Mesenteric fat pad (tissue), 1 donor: ENCODE measurements at regions not wholly inside any gene's neighbourhood (a gene's known extent, or its start where the extent isn't known, plus 50 kb on each side); places are given as distances from the start of the nearest gene placed in this dataset.
"Not testable (repeated sequence)": the region's sequence is repeated elsewhere in the genome, so short reads cannot be mapped to it uniquely, and the experiment has no call there.

Source experiments
- DNase-seq: peaks from one replicate; pipeline ENCODE4 v3.0.0-alpha.2; 2020; ENCODE audit warnings: low spot score
- donor health status: DM: yes; HTN: yes; CAD: no.

DNA sequence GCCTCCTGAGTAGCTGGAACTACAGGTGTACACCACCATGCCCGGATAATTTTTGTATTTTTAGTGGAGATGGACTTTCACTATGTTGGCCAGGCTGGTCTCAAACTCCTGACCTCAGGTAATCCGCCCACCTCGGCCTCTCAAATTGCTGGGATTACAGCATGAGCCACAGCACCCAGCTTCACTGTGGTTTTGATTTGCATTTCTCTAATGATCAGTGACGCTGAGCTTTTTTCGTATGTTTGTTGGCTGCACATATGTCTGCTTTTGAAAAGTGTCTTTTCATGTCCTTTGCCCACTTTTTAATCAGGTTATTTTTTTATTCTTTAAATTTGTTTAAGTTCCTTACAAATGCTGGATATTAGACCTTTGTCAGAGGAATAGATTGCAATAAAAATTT is 696.0 kb downstream of the ZBBX start:
- DNase-seq, result not testable (repeated sequence)

DNA sequence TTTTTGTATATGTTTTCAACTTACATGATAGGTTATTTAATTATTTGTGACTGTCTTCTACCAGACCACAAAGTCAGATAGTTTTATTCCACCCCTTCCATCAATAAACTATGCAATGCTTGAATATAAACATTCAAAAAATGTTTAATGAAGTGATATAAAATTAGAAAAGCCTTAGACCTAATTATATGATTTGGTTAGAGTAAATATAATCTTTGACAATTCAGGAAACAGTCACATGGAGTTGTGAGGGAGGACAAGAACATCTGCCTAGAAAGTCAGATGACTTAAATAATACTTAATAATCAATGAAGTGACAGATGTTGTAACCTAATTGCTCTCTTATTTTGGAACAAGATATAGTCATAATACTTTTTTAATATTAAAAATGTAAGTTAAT is 710.3 kb downstream of the ZBBX start:
- no peak for DNase-seq

DNA sequence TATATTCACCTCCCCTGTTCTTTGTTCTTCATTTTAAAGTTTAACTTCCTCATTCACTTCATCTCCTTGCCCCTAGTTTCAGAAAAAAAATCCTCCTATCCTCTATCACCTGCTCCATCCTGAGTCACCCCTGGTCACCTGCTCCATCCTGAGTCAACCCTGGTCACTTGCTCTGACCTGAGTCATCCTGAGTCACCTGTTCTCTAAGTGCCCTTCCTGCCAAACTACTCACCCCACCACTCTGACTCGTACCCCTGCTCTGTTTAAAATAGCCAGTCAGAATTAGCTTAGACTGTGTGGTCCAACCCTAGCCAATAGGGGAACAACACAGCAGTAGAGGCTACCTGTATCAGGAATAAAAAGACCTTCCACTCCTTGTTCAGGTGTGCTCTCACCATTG is 716.9 kb downstream of the ZBBX start:
- DNase-seq, result no peak

DNA sequence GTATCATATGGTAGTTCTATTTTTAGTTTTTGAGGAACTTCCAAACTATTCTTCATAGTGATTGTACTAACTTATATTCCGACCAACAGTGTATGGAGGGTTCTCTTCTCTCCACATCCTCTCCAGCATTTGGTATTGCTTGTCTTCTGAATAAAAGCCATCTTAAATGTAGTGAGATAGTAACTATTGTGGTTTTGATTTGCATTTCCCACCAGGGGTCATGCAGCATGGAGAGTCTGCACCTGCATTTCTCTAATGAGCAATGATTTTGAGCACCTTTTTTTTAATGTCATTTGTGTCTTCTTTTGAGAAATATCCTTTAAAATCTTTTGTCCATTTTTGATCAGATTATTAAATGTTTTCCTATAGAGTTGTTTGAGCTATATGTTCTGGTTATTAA is 718.5 kb downstream of the ZBBX start:
- no peak for DNase-seq

DNA sequence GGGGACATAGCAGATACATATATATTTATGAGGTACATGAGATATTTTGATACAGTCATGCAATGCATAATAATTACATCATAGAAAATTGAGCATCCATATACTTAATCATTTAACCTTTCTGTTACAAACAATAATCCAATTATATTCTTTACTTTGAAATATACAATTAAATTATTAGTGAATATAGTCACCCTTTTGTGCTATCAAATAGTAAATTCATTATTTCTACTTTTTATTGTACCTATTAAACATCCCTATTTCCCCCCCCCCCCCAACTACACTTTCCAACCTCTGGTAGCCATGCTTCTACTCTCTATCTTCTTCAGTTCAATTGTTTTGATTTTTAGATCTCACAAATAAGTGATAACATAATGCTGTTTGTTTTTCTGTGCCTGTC is 719.1 kb downstream of the ZBBX start:
- no peak for DNase-seq

DNA sequence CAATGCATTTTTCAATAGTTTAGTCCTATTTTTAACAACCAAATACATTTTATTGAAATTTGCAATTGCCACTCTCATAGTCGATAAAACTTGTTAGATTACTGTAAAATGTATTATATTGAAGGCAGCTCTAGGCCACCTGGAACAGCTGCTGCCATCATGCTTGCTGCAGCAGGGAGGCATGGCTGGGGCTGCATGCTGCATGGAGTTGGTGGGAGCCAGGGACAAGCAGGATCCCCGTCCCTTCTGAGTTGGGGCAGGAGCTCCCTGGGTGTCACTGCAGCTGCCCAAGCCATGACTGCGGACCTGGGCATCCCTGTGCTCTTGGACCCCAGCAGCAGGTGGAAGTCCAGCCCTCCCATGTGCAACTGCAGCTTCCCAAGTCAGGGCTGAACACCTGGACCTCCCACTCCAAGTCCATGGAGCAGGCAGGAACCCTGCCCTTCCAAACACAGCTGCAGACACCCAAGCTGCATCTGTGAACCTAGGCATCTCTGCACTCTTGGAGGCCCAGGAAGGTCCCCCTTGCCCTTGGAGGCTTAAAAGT is 742.0 kb downstream of the ZBBX start:
- peak; percentile 83 for DNase-seq

DNA sequence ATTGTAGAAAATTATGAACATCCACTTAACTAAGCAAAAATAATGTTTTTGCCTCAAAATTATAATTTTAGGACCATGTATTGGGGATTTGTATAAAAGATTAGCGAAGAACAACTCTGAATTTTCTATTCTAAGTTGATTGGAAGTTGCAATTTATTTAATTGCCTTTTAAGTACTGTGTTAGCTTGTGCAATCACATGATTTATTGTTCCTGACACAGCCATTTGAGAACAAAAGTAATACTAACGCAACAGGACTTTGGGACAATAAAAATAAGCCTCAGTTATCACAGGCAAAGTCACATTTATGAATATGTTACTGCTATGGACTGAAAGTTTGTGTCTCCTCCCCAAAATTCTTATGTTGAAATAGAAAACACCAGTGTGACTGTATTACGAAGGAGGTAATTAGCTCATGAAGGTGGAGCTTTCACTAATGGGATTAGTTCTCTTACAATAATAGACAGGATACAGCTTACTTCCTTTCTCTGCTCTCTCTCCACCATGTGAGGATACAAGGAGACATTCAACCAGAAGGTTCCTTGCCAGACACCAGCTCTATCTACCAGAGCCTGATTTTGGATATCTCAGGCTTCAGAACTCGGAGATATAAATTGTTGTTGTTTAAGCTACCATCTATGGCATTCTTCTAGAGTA is 745.9 kb downstream of the ZBBX start:
- no peak for DNase-seq

DNA sequence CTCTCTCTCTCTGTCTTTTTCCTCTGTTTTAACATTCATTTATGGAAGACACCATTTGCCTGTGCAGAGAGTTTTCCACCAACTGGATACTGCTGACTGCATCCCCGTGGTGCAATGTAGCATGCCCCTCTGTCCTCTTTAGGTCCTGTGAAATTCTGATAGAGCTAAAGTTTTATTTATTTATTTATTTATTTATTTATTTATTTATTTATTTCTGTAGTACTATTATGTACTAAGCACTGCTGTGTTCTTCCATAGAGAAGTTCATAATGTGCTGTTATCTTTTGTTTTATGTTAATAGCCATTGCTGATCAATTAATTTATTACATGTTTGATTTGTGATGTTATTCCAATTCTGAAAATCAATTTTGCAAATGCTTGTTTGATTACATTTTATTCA is 749.9 kb downstream of the ZBBX start:
- DNase-seq, result no peak

DNA sequence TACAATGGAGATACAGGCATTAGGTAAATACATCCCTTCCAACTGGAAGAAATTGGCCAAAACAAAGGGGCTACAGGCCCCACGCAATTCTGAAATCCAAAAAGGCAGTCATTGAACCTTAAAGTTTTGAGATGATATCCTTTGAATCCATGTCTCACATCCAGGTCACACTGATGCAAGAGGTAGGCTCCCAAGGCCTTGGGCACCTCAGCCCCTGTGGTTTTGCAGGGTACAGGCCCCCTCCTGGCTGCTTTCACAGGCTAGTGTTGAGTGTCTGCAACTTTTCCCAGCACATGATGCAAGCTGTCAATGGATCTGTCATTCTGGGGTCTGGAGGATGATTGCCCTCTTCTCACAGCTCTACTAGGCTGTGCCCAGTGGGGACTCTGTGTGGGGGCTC is 766.7 kb downstream of the ZBBX start:
- DNase-seq, result no peak

DNA sequence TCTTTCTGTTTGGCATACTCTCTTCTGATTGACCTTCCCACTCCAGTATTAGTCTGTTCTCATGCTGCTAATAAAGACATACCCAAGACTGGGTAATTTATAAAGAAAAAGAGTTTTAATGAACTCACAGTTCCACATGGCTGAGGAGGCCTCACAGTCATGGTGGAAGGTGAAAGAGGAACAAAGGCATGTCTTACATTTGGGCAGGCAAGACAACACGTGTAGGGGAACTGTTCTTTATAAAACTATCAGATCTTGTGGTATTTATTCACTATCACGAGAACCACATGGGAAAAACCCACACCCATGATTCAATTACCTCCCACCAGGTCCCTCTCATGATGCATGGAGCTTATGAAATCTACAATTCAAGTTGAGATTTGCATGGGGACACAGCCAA is 767.3 kb downstream of the ZBBX start:
- DNase-seq, result not testable (repeated sequence)

DNA sequence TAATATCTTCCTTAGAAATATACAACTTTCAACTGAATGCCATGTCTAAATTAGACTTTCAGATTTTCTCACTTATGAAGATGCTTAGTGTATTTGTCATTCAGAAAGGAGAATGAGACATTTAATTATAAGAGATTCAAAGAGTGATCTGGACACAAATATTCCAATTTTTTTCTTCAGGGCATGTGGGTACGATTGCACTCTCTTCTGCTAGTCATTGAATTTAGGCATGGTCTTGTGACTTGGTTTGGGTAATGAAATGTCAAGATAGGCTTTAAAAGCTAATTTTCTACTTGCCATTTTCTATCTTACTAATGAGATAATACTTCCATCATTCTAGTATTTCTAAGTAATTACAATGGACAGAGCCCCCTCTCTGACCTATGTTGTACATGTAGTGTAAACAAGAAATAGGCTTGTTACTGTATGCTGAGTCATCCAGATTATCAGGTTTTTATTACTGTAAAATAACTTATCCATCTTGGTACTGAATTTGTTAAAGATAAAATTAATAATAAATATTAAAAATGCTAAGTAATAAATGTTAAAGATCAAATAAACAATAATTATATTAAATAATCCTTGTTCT is 770.8 kb upstream of the BCHE start:
- no peak for DNase-seq

DNA sequence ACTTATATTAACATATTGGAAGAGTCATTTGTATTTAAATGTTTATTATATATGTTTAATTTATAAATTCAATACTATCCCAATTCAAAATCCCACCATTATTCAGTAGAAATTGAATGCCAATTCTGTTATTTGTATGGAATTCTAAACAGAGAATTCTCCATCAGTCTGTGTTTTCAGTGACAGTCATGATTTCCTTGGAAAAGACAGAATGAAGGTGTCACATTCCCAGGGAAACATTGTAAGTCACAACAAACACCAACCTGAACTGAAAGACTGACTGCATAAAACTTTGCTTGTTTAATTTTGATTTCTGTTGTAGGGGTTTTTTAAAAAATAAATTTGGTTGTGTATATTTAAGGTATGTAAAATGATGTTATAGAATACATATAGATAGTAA is 769.8 kb upstream of the BCHE start:
- DNase-seq, result no peak

DNA sequence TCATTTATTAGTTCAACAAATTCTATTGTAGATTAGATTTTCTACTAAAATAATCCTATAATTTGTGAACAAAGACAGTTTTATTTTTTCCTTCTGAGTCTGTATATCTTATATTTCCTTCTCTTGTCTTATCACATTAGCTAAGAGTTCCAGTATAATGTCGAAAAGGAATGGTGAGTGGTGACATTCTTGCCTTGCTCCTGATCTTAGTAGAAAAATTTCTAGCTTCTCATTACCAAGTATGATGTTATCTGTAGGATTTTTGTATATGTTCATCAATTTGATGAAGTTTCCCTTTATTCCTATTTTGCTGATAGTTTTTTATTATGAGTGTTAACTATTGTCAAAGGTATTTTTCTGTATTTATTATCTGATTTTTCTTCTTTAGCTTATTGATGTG is 756.6 kb upstream of the BCHE start:
- no peak for DNase-seq

DNA sequence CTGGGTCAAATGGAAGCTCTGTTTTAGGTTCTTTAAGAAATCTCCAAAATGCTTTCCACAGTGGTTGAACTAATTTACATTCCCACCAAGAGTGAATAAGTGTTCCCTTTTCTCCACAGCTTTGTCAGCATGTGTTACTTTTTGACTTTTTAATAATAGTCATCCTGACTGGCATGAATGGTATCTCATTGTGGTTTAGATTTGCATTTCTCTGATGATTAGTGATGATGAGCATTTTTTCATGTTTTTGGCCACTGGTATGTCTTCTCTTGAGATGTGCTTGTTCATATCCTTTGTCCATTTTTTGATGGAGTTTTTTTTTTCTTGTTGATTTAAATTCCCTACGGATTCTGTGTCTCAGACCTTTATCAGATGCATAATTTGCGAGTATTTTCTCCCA is 745.0 kb upstream of the BCHE start:
- no peak for DNase-seq

DNA sequence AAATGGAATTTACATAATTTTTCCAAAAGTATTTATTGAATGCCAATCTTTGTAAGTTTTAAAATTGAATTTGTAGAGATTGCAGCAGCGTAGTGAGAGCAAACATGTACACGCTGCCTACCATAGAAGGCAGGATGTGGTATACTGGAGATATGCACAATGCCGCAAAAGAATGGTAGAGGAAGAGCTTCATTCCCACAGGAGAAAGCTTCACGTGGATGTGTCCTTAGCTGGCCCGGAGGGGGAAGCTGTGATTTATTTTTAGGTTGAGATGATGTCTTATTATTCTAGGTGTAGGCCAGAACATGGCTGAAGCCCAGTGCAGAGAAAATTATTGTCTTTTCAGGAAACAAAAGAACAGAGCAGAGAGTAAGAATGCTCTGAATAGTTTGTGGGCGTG is 743.3 kb upstream of the BCHE start:
- no peak for DNase-seq

DNA sequence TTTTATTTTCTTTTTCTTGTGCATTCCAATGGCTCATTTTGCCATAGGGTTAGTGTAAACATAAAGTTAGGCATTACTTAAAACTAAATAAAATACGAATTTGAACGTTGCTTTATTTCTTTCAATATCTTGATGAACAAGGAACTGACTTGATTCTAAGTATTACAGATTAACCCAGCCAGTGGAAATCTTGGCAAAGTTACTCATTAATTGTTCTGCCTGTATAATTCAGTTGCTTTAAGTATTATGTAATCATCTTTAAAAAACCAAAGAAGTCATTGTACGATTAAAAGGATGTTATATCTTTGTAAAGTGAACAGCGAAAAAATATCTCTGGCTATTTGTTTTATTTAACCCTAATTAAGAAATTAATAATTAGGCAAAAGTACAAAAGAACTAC is 737.9 kb upstream of the BCHE start:
- DNase-seq, result no peak

DNA sequence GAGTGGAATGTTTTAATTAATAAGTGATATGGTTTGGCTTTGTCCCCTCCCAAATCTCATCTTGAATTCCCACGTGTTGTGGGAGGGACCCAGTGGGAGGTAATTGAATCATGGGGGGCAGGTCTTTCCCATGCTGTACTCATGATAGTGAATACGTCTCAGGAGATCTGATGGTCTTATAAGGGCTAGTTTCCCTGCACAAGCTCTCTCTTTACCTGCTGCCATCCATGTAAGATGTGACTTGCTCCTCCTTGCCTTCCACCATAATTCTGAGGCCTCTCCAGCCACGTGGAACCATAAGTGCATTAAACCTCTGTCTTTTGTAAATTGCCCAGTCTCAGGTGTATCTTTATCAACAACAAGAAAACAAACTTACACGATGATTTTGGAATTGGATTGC is 734.5 kb upstream of the BCHE start:
- not testable (repeated sequence) for DNase-seq

DNA sequence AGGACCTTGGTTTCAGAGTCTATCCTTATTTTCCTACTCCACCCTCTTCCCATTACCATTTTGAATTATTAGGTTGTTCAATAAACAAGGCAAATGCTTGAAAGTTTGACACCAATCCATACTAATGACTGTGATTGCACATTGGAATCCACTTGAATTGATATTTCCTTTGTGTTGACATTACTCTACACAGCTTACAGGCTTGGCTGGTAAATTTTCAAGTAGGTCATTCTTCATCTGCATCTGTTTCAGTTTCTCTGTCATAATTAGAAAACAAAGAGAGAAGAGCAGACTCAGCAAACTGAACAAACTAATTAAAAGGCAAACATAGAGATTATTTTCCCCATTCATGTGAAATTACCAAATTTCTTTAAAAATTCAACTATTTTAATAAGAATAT is 732.9 kb upstream of the BCHE start:
- no peak for DNase-seq

DNA sequence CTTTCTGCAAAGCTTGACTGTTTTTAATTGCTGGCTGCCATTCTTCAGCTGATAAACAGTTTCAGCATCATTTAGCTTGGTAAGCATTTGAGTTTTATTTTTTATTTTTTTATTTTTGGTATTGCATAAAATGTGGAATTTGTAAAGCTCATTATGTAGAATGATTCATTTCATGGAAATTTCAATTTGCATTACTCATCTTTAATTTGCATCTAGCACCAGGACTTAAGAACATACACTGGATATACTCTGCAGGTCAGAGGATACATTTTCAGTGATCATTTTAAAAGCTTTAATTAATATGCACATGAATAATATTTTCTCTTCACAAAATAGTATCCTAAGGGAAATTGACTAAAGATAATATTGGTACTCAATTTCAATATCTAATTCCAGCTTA is 732.4 kb upstream of the BCHE start:
- no peak for DNase-seq

DNA sequence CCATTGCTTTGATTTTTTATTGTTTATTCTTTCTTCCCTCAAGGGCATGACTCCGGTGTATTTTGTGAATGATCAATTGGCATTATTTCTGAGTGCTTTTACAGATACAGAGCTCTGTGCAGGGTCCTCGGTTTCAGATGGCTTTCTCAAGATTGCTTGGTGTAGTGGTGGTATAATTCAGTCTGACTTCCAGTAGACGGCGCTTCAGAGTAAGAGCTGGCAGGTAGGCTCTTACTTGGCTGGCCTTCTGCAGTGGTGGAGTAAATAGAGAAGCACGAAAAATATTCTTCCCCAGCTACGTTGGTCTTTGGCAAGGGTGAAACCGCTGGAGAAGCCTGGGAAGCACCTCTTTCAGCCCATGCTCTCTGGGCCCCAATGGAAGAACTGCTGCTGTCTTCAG is 723.0 kb upstream of the BCHE start:
- DNase-seq, result no peak

DNA sequence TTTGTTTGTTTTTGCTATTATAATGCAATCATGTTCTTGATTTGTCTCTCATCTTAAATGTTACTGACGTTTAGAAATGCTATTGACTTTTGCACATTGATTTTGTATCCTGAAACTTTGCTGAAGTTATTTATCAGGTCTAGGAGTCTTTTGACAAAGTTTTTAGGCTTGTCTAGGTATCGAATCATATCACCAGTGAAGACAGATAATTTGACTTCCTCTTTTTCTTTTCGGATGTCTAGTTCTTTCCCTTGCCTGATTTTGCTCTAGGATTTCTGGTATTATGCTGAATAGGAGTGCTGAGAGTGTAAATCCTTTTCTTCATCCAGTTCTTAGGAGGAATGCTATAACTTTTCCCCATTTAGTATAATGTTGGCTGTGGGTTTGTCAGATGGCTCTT is 719.7 kb upstream of the BCHE start:
- no peak for DNase-seq

DNA sequence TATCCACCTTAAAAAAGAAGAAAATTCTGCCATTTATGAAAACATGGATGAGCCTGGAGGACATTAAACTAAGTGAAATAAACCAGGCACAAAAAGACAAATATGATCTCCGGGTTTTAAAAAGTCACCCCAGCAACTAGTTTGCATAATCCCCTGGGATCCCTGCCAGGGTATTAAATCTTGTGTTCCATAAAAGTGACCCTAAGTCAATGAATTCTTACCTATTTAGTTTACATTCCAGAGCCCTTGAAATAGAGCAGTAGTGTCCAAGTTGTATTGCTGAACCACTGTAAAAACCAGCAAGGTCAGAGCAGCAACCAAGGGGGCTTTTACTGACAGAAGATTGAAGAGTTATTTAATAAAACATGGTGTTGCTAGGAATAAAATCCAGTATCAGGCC is 716.8 kb upstream of the BCHE start:
- no peak for DNase-seq

DNA sequence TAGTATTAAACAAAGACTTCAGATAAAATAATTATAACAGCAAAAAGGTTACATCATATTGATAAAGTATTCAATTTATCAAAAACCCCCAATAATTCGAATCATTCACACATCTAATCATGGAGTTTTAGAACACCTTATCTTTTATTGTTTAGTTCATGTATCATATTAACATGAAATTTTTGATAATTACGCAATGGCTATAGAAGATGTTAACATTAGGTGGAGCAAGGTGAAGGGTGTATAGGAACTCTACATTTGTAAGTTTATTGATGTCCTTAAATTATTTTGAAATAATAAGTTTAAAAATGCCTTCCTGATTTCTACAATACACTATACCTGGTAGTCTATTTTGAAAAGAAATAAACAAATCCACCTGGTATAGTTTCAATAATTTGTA is 696.5 kb upstream of the BCHE start:
- DNase-seq, result no peak
